Right lobe of liver (tissue), 6 donors: ENCODE measurements at regions not wholly inside any gene's neighbourhood (a gene's known extent, or its start where the extent isn't known, plus 50 kb on each side); places are given as distances from the start of the nearest gene placed in this dataset.
"Not testable (repeated sequence)": the region's sequence is repeated elsewhere in the genome, so short reads cannot be mapped to it uniquely, and the experiment has no call there.

Source experiments
- ATAC-seq, 4 donors: fragments of 200-7000 bp; cut with Tn5 transposase; one replicate each; pipeline ENCODE4 v1.9.1; 2020; ENCODE audit warnings: mild to moderate bottlenecking in 4 of 4, moderate library complexity in 4 of 4
- DNase-seq, 3 donors: peaks; one replicate each; pipeline ENCODE4 v3.0.0-alpha.2; 2020
- H3K27ac ChIP-seq, 3 donors: fragments of 200-600 bp; one replicate each; pipeline ENCODE4 v1.8.0; 2022
- H3K27me3 ChIP-seq, 2 donors: fragments of 200-600 bp; one replicate each; pipeline ENCODE4 v1.8.0; 2022
- H3K36me3 ChIP-seq, 4 donors: fragments of 200-600 bp; sonication (generic) in 1 of 4; one replicate each; pipeline versions ENCODE4 v1.5.1 to v1.8.0; 2017 to 2022; ENCODE audit warnings: control low read depth in 1 of 4
- H3K4me1 ChIP-seq, 4 donors: fragments of 200-600 bp; sonication (generic) in 1 of 4; one replicate each; pipeline versions ENCODE4 v1.5.1 to v1.8.0; 2017 to 2022; ENCODE audit warnings: control low read depth in 1 of 4
- H3K4me3 ChIP-seq, 3 donors: fragments of 200-600 bp; one replicate each; pipeline ENCODE4 v1.8.0; 2022
- H3K9me3 ChIP-seq, 4 donors: fragments of 200-600 bp; sonication (generic) in 1 of 4; one replicate each; pipeline versions ENCODE4 v1.5.1 to v1.8.0; 2017 to 2022; ENCODE audit warnings: control low read depth in 1 of 4
- POLR2A ChIP-seq: fragments of 450-650 bp; IDR thresholded peaks from one replicate; pipeline ENCODE4 v1.6.1; 2017; ENCODE audit warnings: antibody characterized with exemption, mild to moderate bottlenecking
- WGBS: methylation state at CpG from one replicate; pipeline ENCODE4 v1.1.6; 2018; ENCODE audit warnings: low coverage, low lambda C conversion rate; ENCODE audit not compliant: insufficient coverage; ENCODE audit errors: missing lambda C conversion rate; 5-methylcytosine and 5-hydroxymethylcytosine counted together
- intact Hi-C, 2 donors: fragments of 100-400 bp; cut with DNase I; formaldehyde crosslinking; loops; one replicate each; pipeline versions ENCODE4 v1.11.2 to v1.14.1; 2022
- TF ChIP-seq, protein P1 (sequence below), 4 donors: fragments of 200-600 bp in 3 of 4; fragments of 450-650 bp in 1 of 4; IDR thresholded peaks; one replicate each; pipeline versions ENCODE4 v1.5.1 to v1.8.0; 2016 to 2022; ENCODE audit warnings: antibody characterized with exemption in 4 of 4, mild to moderate bottlenecking in 2 of 4
- donor health status: DM: no; HTN: yes; CAD: no.
- donor health status: DM: no; HTN: no; CAD: no.
- donor health status: DM: no; HTN: no; CAD: no.
- donor health status: DM: no; HTN: yes; CAD: no.
- donor health status: DM: no; HTN: yes; CAD: no.

GRCh38 chr12:75692876-75693275, 181.5 kb upstream of the KRR1 start:
- 51% methylated on average over 2 of the region's 2 CpGs for WGBS
- Histone ChIP-seq H3K4me3 (no peak overlapping the region), H3K27me3 (no peaks in the 10 kb centered on the region), H3K4me1 (no peaks in the 10 kb centered on the region), H3K36me3 (no peaks in the 10 kb centered on the region), H3K9me3 (no peaks in the 10 kb centered on the region), H3K27ac (no peak overlapping the region)
- TF ChIP-seq, protein P1, sequence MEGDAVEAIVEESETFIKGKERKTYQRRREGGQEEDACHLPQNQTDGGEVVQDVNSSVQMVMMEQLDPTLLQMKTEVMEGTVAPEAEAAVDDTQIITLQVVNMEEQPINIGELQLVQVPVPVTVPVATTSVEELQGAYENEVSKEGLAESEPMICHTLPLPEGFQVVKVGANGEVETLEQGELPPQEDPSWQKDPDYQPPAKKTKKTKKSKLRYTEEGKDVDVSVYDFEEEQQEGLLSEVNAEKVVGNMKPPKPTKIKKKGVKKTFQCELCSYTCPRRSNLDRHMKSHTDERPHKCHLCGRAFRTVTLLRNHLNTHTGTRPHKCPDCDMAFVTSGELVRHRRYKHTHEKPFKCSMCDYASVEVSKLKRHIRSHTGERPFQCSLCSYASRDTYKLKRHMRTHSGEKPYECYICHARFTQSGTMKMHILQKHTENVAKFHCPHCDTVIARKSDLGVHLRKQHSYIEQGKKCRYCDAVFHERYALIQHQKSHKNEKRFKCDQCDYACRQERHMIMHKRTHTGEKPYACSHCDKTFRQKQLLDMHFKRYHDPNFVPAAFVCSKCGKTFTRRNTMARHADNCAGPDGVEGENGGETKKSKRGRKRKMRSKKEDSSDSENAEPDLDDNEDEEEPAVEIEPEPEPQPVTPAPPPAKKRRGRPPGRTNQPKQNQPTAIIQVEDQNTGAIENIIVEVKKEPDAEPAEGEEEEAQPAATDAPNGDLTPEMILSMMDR (IDR thresholded peaks at IDR 0.05): no peak
- no peak for TF ChIP-seq POLR2A
- ATAC-seq (no peak), DNase-seq (no peak)
- intact Hi-C loops: no loop called here

- 83% methylated on average over 11 of the region's 11 CpGs for WGBS
- intact Hi-C loops: no loop called here
Measured at GRCh38 chr12:75690296-75690955, 179.0 kb upstream of the KRR1 start.

GRCh38 chr12:75686233-75686632, 174.8 kb upstream of the KRR1 start:
- WGBS: 0% methylated on average over 1 of the region's 1 CpG
- not testable (repeated sequence) for ATAC-seq

More at GRCh38 chr12:75690296-75690955, 179.0 kb upstream of the KRR1 start:
- H3K4me1 ChIP-seq: no peaks in the 10 kb centered on the region
- no peak for TF ChIP-seq POLR2A
- no peaks in the 10 kb centered on the region for H3K36me3 ChIP-seq
- H3K27ac ChIP-seq: no peak overlapping the region
- no peaks in the 10 kb centered on the region for H3K27me3 ChIP-seq
- DNase-seq (no peak), ATAC-seq (no peak)
- no peaks in the 10 kb centered on the region for H3K9me3 ChIP-seq
- H3K4me3 ChIP-seq: no peak overlapping the region

DNA sequence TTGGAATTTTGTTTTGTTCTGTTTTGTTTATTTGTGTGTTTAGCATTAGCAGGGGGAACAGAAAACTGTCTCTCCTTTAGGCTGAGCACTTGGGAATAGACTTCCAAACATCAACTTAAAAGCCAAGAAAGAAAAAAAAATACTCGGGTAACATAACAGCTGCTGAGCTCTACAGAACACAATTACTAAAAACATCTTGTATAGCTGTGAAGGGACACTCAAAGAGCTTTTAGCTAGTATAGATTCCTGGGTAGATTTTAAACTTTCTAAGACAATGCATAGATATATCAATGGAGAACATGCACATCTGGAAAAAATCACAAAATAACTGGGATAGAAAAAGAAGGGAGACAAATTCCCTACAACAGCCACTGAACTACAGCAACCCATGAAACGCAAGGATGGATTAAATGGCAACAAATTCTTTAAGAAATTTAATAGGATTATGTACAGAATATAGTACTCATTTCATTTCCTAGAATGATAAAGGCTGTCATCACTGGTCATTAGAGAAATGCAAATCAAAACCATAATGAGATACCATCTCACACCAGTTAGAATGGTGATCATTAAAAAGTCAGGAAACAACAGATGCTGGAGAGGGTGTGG, 174.3 kb upstream of the KRR1 start:
- Histone ChIP-seq H3K9me3 (no peaks in the 10 kb centered on the region), H3K27ac (no peak overlapping the region), H3K4me1 (no peaks in the 10 kb centered on the region), H3K36me3 (no peaks in the 10 kb centered on the region), H3K27me3 (no peaks in the 10 kb centered on the region), H3K4me3 (no peak overlapping the region)
- DNase-seq (no peak), ATAC-seq (no peak)
- intact Hi-C loops: no loop called here
- no peak for TF ChIP-seq POLR2A
- WGBS: 71% methylated on average over 2 of the region's 2 CpGs

More at GRCh38 chr12:75686233-75686632, 174.8 kb upstream of the KRR1 start:
- intact Hi-C loops, H3K27me3 ChIP-seq, H3K27ac ChIP-seq, DNase-seq, H3K9me3 ChIP-seq, H3K4me1 ChIP-seq, H3K36me3 ChIP-seq, H3K4me3 ChIP-seq: not testable (repeated sequence)

DNA sequence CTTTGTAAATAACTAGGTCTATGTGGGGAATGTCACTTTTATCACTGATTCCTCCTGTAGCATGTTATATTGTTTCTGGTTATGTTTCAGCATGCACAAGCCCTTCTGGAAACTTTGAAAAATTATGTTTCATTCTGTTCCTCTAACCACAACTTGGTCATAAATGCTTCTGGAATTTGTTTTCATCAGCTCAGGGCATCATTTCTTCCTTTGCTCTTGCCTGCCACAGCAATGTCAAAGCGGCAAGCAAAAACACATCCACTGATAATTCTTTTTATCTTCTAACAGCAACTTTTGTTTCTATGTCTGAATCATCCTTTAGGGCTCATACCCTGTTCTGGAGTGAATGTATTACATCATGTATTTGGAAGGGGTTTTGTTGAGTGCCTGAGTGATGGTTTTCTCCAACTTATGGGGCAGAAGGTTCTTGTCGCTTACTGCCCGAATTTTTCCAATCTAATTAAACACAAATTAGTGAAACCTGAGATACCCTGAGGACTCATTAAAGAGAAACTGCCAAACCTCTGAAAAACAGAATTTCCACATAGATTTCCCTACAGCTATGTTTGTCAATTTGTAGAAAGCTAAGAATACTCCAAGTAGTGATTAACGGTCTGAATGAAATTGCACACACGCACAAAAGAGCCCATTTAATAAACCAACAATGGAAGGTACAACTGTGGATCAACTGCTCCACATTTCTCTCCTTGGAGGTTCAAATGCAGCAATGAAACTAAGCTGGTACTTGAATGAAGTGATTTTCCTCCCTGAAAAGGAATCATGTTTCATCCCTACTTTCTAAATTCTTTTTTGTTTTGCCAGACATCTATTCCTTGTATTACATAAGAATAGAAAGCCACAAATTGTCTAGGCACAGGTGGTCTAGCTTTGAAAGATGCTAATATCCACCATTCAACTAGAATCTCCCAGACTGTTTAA, 173.5 kb upstream of the KRR1 start:
- ATAC-seq: no peak
- 71% methylated on average over 5 of the region's 5 CpGs for whole genome bisulfite sequencing
- Histone ChIP-seq H3K36me3 (no peaks in the 10 kb centered on the region), H3K4me1 (no peaks in the 10 kb centered on the region), H3K27me3 (no peaks in the 10 kb centered on the region), H3K9me3 (no peaks in the 10 kb centered on the region), H3K27ac (no peak overlapping the region), H3K4me3 (no peak overlapping the region)
- DNase-seq: no peak
- intact Hi-C loops: no loop called here
- TF ChIP-seq, protein P1 (IDR thresholded peaks at IDR 0.05): no peak
- TF ChIP-seq POLR2A: no peak

DNA sequence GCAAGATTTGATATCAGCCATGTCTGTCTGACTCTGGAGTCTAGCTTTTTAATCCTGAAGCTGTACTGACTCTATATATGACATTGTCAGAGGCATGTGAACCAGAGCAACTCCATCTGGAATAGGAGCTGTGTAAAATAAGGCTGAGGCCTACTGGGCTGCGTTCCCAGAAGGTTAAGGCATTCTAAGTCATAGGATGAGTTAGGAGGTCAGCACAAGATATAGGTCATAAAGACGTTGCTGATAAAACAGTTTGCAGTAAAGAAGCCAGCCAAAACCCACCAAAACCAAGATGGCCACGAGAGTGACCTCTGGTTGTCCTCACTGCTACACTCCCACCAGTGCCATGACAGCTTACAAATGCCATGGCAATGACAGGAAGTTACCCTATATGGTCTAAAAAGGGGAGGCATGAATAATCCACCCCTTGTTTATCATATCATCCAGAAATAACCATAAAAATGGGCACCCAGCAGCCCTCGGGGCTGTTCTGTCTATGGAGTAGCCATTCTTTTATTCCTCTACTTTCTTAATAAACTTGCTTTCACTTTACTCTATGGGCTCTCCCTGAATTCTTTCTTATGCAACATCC, 172.7 kb upstream of the KRR1 start:
- H3K27ac ChIP-seq, H3K36me3 ChIP-seq, H3K4me3 ChIP-seq, intact Hi-C loops, H3K9me3 ChIP-seq, DNase-seq, ATAC-seq, H3K4me1 ChIP-seq, H3K27me3 ChIP-seq: not testable (repeated sequence)
- WGBS: 70% methylated on average over 4 of the region's 4 CpGs
